ENCODE measurements at regions not wholly inside any gene's neighbourhood (a gene's known extent, or its start where the extent isn't known, plus 50 kb on each side); places are given as distances from the start of the nearest gene placed in this dataset.

- Histone ChIP-seq H3K4me1 (ENCODE audit: control insufficient read depth in 1 of 2, insufficient read depth in 2 of 2, low read depth in 1 of 2, low read length in 1 of 2) (no peaks in the 10 kb centered on the region), H3K79me2 (ENCODE audit: insufficient read depth) (no peaks in the 10 kb centered on the region), H2AFZ (ENCODE audit: low read depth) (no peak overlapping the region), H3K4me3 (ENCODE audit: low read depth in 2 of 2, low read length in 1 of 2) (no peak overlapping the region), H3K9ac (no peak overlapping the region), H3K27me3 (ENCODE audit: insufficient read depth) (no peaks in the 10 kb centered on the region), H3K9me2 (no peaks in the 10 kb centered on the region), H3F3A (replicated peaks; ENCODE audit: insufficient read depth) (no peaks in the 10 kb centered on the region), H4K20me1 (ENCODE audit: insufficient read depth) (no peaks in the 10 kb centered on the region), H3K27ac (ENCODE audit: low read depth in 2 of 2, low read length in 1 of 2) (no peak overlapping the region), H3K9me3 (no peaks in the 10 kb centered on the region), H3K4me2 (no peak overlapping the region), H3K36me3 (replicated peaks in 1 of 2; ENCODE audit: control insufficient read depth in 1 of 2, insufficient read depth in 2 of 2, low read length in 1 of 2) (no peaks in the 10 kb centered on the region)
- ChIA-PET POLR2A (no interaction called here), CTCF (interaction anchor here (1.5 kb wide), 1 partner anchor 16 kb away, joined by 3 read pairs; no protein-coding TSS in a partner anchor)
- DNase-seq: no peak
- TF ChIP-seq RFX5 (IDR thresholded peaks at IDR 0.05; ENCODE audit: low read length) (no peak), EZH2phosphoT487 (IDR thresholded peaks at IDR 0.05; ENCODE audit: borderline replicate concordance, low read depth) (no peak), CHD2 (IDR thresholded peaks at IDR 0.05; ENCODE audit: low read length, partially characterized antibody) (no peak), TEAD4 (IDR thresholded peaks at IDR 0.05; ENCODE audit: borderline replicate concordance, insufficient read depth) (no peak), NFIC (IDR thresholded peaks at IDR 0.05; ENCODE audit: borderline replicate concordance) (no peak), IRF3 (IDR thresholded peaks at IDR 0.05; ENCODE audit: low read depth, low read length) (no peak), FOXM1 (IDR thresholded peaks at IDR 0.05; ENCODE audit: low read depth) (no peak), RXRA (IDR thresholded peaks at IDR 0.05; ENCODE audit: borderline replicate concordance, low read depth) (no peak)
- 45% methylated on average over 2 of the region's 2 CpGs for WGBS (ENCODE audit: low lambda C conversion rate)
Observed at GRCh38 chr3:176579711-176580185, 617.5 kb downstream of the TBL1XR1 start.

GRCh38 chr3:176578316-176578715 lies 619.0 kb downstream of the TBL1XR1 start:
- no peak overlapping the region for H3K4me3 ChIP-seq (ENCODE audit: low read depth in 2 of 2, low read length in 1 of 2)
- TF ChIP-seq MAX (IDR thresholded peaks at IDR 0.05; ENCODE audit: low read depth) (no peak), FOSL2 (IDR thresholded peaks at IDR 0.05; ENCODE audit: borderline replicate concordance, low read depth) (no peak), POLR2AphosphoS5 (IDR thresholded peaks at IDR 0.05; ENCODE audit: low read depth, low read length) (no peak), SMC3 (IDR thresholded peaks at IDR 0.05; ENCODE audit: low read depth, low read length) (no peak), TAF1 (IDR thresholded peaks at IDR 0.05; ENCODE audit: borderline replicate concordance, low read depth, low read length) (no peak), TEAD4 (IDR thresholded peaks at IDR 0.05; ENCODE audit: borderline replicate concordance, insufficient read depth) (no peak), NRF1 (IDR thresholded peaks at IDR 0.05; ENCODE audit: low read depth, low read length) (no peak), ELF1 (IDR thresholded peaks at IDR 0.05) (no peak), FOXJ3 (CRISPR knock-in tag; IDR thresholded peaks at IDR 0.05) (no peak), USF2 (IDR thresholded peaks at IDR 0.05; ENCODE audit: borderline replicate concordance, low read depth, low read length) (no peak), PBX3 (IDR thresholded peaks at IDR 0.05) (no peak), CHD2 (IDR thresholded peaks at IDR 0.05; ENCODE audit: low read length, partially characterized antibody) (no peak)
- no peak for DNase-seq
- H3F3A ChIP-seq (replicated peaks; ENCODE audit: insufficient read depth): no peaks in the 10 kb centered on the region
- ChIA-PET CTCF (interaction anchor here (1.5 kb wide), 1 partner anchor 17 kb away, joined by 3 read pairs; no protein-coding TSS in a partner anchor), POLR2A (no interaction called here)
- no peaks in the 10 kb centered on the region for H4K20me1 ChIP-seq (ENCODE audit: insufficient read depth)
- no peaks in the 10 kb centered on the region for H3K9me3 ChIP-seq
- H3K9ac ChIP-seq: no peak overlapping the region
- no peak overlapping the region for H3K27ac ChIP-seq (ENCODE audit: low read depth in 2 of 2, low read length in 1 of 2)
- no peak overlapping the region for H2AFZ ChIP-seq (ENCODE audit: low read depth)
- H3K27me3 ChIP-seq (ENCODE audit: insufficient read depth): no peaks in the 10 kb centered on the region
- H3K4me1 ChIP-seq (ENCODE audit: control insufficient read depth in 1 of 2, insufficient read depth in 2 of 2, low read depth in 1 of 2, low read length in 1 of 2): no peaks in the 10 kb centered on the region
- WGBS (ENCODE audit: low lambda C conversion rate): 24% methylated on average over 3 of the region's 3 CpGs
- H3K79me2 ChIP-seq (ENCODE audit: insufficient read depth): no peaks in the 10 kb centered on the region
- H3K36me3 ChIP-seq (replicated peaks in 1 of 2; ENCODE audit: control insufficient read depth in 1 of 2, insufficient read depth in 2 of 2, low read length in 1 of 2): no peaks in the 10 kb centered on the region
- no peaks in the 10 kb centered on the region for H3K9me2 ChIP-seq
- H3K4me2 ChIP-seq: no peak overlapping the region

Measured in SK-N-SH (cell line).